ENCODE measurements at regions not wholly inside any gene's neighbourhood (a gene's known extent, or its start where the extent isn't known, plus 50 kb on each side); places are given as distances from the start of the nearest gene placed in this dataset.

- no TSS peak for BruUV-seq (replicated peaks)
- Histone ChIP-seq H3K27me3 (ENCODE audit: control insufficient read depth, insufficient read depth, low read length) (no peaks in the 10 kb centered on the region), H3K27ac (ENCODE audit: low read length) (no peak overlapping the region), H3K9me3 (ENCODE audit: control insufficient read depth, insufficient read depth, low read depth, low read length) (no peaks in the 10 kb centered on the region), H3K4me1 (ENCODE audit: control insufficient read depth, insufficient read depth, low read length) (no peaks in the 10 kb centered on the region), H3K4me3 (ENCODE audit: low read depth in 2 of 2, low read length in 2 of 2) (no peak overlapping the region), H3K36me3 (ENCODE audit: control insufficient read depth, insufficient read depth, low read length) (no peaks in the 10 kb centered on the region)
- intact Hi-C loops (cut with micrococcal nuclease; ENCODE audit: unreplicated experiment) (no loop called here), in situ Hi-C loops (cut with HindIII; ENCODE audit: low pct_unique_long_range_greater_than_20kb, low sequenced_read_pairs) (no loop called here)
- ChIA-PET POLR2A (no interaction called here), CTCF (no interaction called here)
- TF ChIP-seq REST (IDR thresholded peaks at IDR 0.05; ENCODE audit: insufficient read depth in 1 of 2, low read depth in 2 of 2, low read length in 1 of 2) (no peak), POLR2AphosphoS5 (IDR thresholded peaks at IDR 0.05; ENCODE audit: low read depth, low read length) (no peak)
- no peak for DNase-seq (ENCODE audit: low read depth, low spot score)
- ATAC-seq: no peak
Measured at GRCh38 chr14:101105045-101105444, 201.5 kb upstream of the RTL1 start.

GRCh38 chr14:101108579-101109346 lies 205.2 kb upstream of the RTL1 start:
- no peak for DNase-seq (ENCODE audit: low read depth, low spot score)
- no peak for ATAC-seq
- Histone ChIP-seq H3K4me1 (ENCODE audit: control insufficient read depth, insufficient read depth, low read length) (no peaks in the 10 kb centered on the region), H3K27me3 (ENCODE audit: control insufficient read depth, insufficient read depth, low read length) (no peaks in the 10 kb centered on the region), H3K4me3 (ENCODE audit: low read depth in 2 of 2, low read length in 2 of 2) (no peak overlapping the region), H3K27ac (ENCODE audit: low read length) (no peak overlapping the region), H3K36me3 (ENCODE audit: control insufficient read depth, insufficient read depth, low read length) (no peaks in the 10 kb centered on the region), H3K9me3 (ENCODE audit: control insufficient read depth, insufficient read depth, low read depth, low read length) (no peaks in the 10 kb centered on the region)
- ChIA-PET POLR2A (no interaction called here), CTCF (no interaction called here)
- intact Hi-C loops (cut with micrococcal nuclease; ENCODE audit: unreplicated experiment): no loop called here
- no TSS peak for BruUV-seq (replicated peaks)
- no peak for TF ChIP-seq TCF7L2 (IDR thresholded peaks at IDR 0.05; ENCODE audit: low read depth, low read length)
- TF ChIP-seq CTCF (IDR thresholded peaks at IDR 0.05): no peak
- no peak for TF ChIP-seq SIN3A (IDR thresholded peaks at IDR 0.05; ENCODE audit: borderline replicate concordance, insufficient read depth, low read depth, low read length)
- no peak for TF ChIP-seq POLR2AphosphoS5 (IDR thresholded peaks at IDR 0.05; ENCODE audit: low read depth, low read length)
- no peak for TF ChIP-seq REST (IDR thresholded peaks at IDR 0.05; ENCODE audit: insufficient read depth in 1 of 2, low read depth in 2 of 2, low read length in 1 of 2)
- in situ Hi-C loops (cut with HindIII; ENCODE audit: low pct_unique_long_range_greater_than_20kb, low sequenced_read_pairs): no loop called here

All from Panc1 (cell line).